Vagina (tissue), 2 donors: ENCODE measurements at regions not wholly inside any gene's neighbourhood (a gene's known extent, or its start where the extent isn't known, plus 50 kb on each side); places are given as distances from the start of the nearest gene placed in this dataset.

Source experiments
- DNase-seq, 2 donors: peaks; one replicate each; pipeline ENCODE4 v3.0.0-alpha.2; 2017; ENCODE audit errors: extremely low spot score in 2 of 2
- H3K27ac ChIP-seq: fragments of 200-600 bp; sonication (generic); one replicate; pipeline ENCODE4 v1.5.1; 2019
- H3K27me3 ChIP-seq: fragments of 200-600 bp; sonication (generic); one replicate; pipeline ENCODE4 v1.5.1; 2019
- H3K36me3 ChIP-seq, 2 donors: fragments of 200-600 bp; sonication (generic); one replicate each; pipeline ENCODE4 v1.5.1; 2017 to 2019
- H3K4me1 ChIP-seq: fragments of 200-600 bp; sonication (generic); one replicate; pipeline ENCODE4 v1.5.1; 2019
- H3K4me3 ChIP-seq, 2 donors: fragments of 200-600 bp; sonication (generic); 1 replicate in 1 of 2; 2 replicates in 1 of 2; pipeline ENCODE4 v1.5.1; 2016 to 2019
- H3K9me3 ChIP-seq: fragments of 200-600 bp; sonication (generic); one replicate; pipeline ENCODE4 v1.5.1; 2019
- CTCF ChIP-seq, 3 experiments: fragments of 450-650 bp in 2 of 3; fragments of 200-600 bp in 1 of 3; sonication (generic) in 1 of 3; IDR thresholded peaks; one replicate each; pipeline ENCODE4 v1.5.1; 2017 to 2019; ENCODE audit warnings: antibody characterized with exemption in 3 of 3, mild to moderate bottlenecking in 2 of 3, moderate library complexity in 2 of 3
- POLR2A ChIP-seq, 2 donors: fragments of 450-650 bp; IDR thresholded peaks; one replicate each; pipeline ENCODE4 v1.6.1; 2017; ENCODE audit warnings: antibody characterized with exemption in 2 of 2, mild to moderate bottlenecking in 2 of 2, moderate library complexity in 2 of 2
- POLR2AphosphoS5 ChIP-seq, 2 donors: sonication (generic); formaldehyde crosslinking; IDR thresholded peaks; one replicate each; pipeline ENCODE4 v1.9.0; 2017; ENCODE audit warnings: antibody characterized with exemption in 2 of 2, mild to moderate bottlenecking in 2 of 2, low read depth in 1 of 2; ENCODE audit not compliant: insufficient read depth in 1 of 2
- intact Hi-C: fragments of 100-400 bp; cut with DNase I; formaldehyde crosslinking; loops from one replicate; pipeline ENCODE4 v1.15.1; 2023

- TF ChIP-seq POLR2AphosphoS5 (IDR thresholded peaks at IDR 0.05; ENCODE audit: insufficient read depth in 1 of 2, low read depth in 1 of 2): no peak
- TF ChIP-seq CTCF (IDR thresholded peaks at IDR 0.05): no peak
- TF ChIP-seq POLR2A (IDR thresholded peaks at IDR 0.05): no peak
- Histone ChIP-seq H3K27me3 (no peaks in the 10 kb centered on the region), H3K4me1 (no peaks in the 10 kb centered on the region), H3K36me3 (no peaks in the 10 kb centered on the region), H3K27ac (no peak overlapping the region), H3K9me3 (no peaks in the 10 kb centered on the region), H3K4me3 (no peak overlapping the region)
- intact Hi-C loops: no loop called here
- no peak for DNase-seq
Measured at GRCh38 chr3:127497166-127497565, 93.4 kb downstream of the TPRA1 start.

- Histone ChIP-seq H3K4me3 (no peak overlapping the region), H3K36me3 (no peaks in the 10 kb centered on the region), H3K9me3 (no peaks in the 10 kb centered on the region), H3K4me1 (no peaks in the 10 kb centered on the region), H3K27ac (no peak overlapping the region), H3K27me3 (no peaks in the 10 kb centered on the region)
- DNase-seq: peak in 1 of 2 donors; percentile 78
- intact Hi-C loops: no loop called here
- TF ChIP-seq POLR2A (IDR thresholded peaks at IDR 0.05): no peak
- no peak for TF ChIP-seq POLR2AphosphoS5 (IDR thresholded peaks at IDR 0.05; ENCODE audit: insufficient read depth in 1 of 2, low read depth in 1 of 2)
- no peak for TF ChIP-seq CTCF (IDR thresholded peaks at IDR 0.05)
Measured at GRCh38 chr3:127495821-127496655, 94.5 kb downstream of the TPRA1 start.

GRCh38 chr3:127493924-127494646 is 96.4 kb downstream of the TPRA1 start:
- intact Hi-C loops: no loop called here
- DNase-seq: peak; percentile 62 to 77
- H3K36me3 ChIP-seq: no peaks in the 10 kb centered on the region

GRCh38 chr3:127492426-127492825 is 98.1 kb downstream of the TPRA1 start:
- intact Hi-C loops: no loop called here
- DNase-seq: peak in 1 of 2 donors; percentile 67
- Histone ChIP-seq H3K36me3 (no peaks in the 10 kb centered on the region), H3K27ac (no peak overlapping the region), H3K4me1 (no peaks in the 10 kb centered on the region), H3K4me3 (no peak overlapping the region), H3K9me3 (no peaks in the 10 kb centered on the region), H3K27me3 (no peaks in the 10 kb centered on the region)
- no peak for TF ChIP-seq POLR2AphosphoS5 (IDR thresholded peaks at IDR 0.05; ENCODE audit: insufficient read depth in 1 of 2, low read depth in 1 of 2)
- no peak for TF ChIP-seq POLR2A (IDR thresholded peaks at IDR 0.05)
- TF ChIP-seq CTCF (IDR thresholded peaks at IDR 0.05): no peak

More at GRCh38 chr3:127493924-127494646, 96.4 kb downstream of the TPRA1 start:
- H3K27me3 ChIP-seq: no peaks in the 10 kb centered on the region
- no peaks in the 10 kb centered on the region for H3K4me1 ChIP-seq
- H3K4me3 ChIP-seq: no peak overlapping the region
- no peaks in the 10 kb centered on the region for H3K9me3 ChIP-seq
- no peak overlapping the region for H3K27ac ChIP-seq
- TF ChIP-seq POLR2AphosphoS5 (IDR thresholded peaks at IDR 0.05; ENCODE audit: insufficient read depth in 1 of 2, low read depth in 1 of 2) (no peak), CTCF (IDR thresholded peaks at IDR 0.05) (no peak), POLR2A (IDR thresholded peaks at IDR 0.05) (no peak)

GRCh38 chr3:127491909-127492308 is 98.6 kb downstream of the TPRA1 start:
- no peak for DNase-seq
- TF ChIP-seq CTCF (IDR thresholded peaks at IDR 0.05): no peak
- no peak for TF ChIP-seq POLR2AphosphoS5 (IDR thresholded peaks at IDR 0.05; ENCODE audit: insufficient read depth in 1 of 2, low read depth in 1 of 2)
- TF ChIP-seq POLR2A (IDR thresholded peaks at IDR 0.05): no peak
- Histone ChIP-seq H3K4me1 (no peaks in the 10 kb centered on the region), H3K36me3 (no peaks in the 10 kb centered on the region), H3K9me3 (no peaks in the 10 kb centered on the region), H3K27ac (no peak overlapping the region), H3K27me3 (no peaks in the 10 kb centered on the region), H3K4me3 (no peak overlapping the region)
- intact Hi-C loops: no loop called here
